AG04449 (cell line): ENCODE measurements at regions not wholly inside any gene's neighbourhood (a gene's known extent, or its start where the extent isn't known, plus 50 kb on each side); places are given as distances from the start of the nearest gene placed in this dataset.

Source experiments
- CTCF ChIA-PET: fragments of 350-600 bp; formaldehyde crosslinking; extraction: SDS; loops from one replicate; lab custom pipeline; 2021; ENCODE audit warnings: antibody characterized with exemption; lab: Yijun Ruan, JAX
- POLR2A ChIA-PET: fragments of 400-600, 350-600 bp; formaldehyde crosslinking; extraction: SDS; loops from one replicate; lab custom pipeline; 2020; ENCODE audit warnings: antibody characterized with exemption, inconsistent platforms; lab: Yijun Ruan, JAX
- DNase-seq: peaks from one replicate; pipeline ENCODE4 v3.0.0-alpha.2; 2010; ENCODE audit warnings: low read depth, low spot score
- H3K4me3 ChIP-seq: 2 replicates; pipeline ENCODE4 v1.5.1; 2011; ENCODE audit warnings: low read depth, mild to moderate bottlenecking, control low read depth, low read length
- CTCF ChIP-seq: IDR thresholded peaks from one replicate; pipeline ENCODE4 v1.5.1; 2011; ENCODE audit warnings: mild to moderate bottlenecking, moderate library complexity, low read length, control low read depth, inconsistent platforms; ENCODE audit not compliant: insufficient read depth; ENCODE audit errors: missing control alignments

- H3K4me3 ChIP-seq: no peak overlapping the region
- ChIA-PET CTCF (no interaction called here), POLR2A (no interaction called here)
- no peak for DNase-seq
- no peak for TF ChIP-seq CTCF
Observed at GRCh38 chr2:16333681-16334080, 332.0 kb downstream of the CYRIA start.

- ChIA-PET POLR2A (no interaction called here), CTCF (interaction anchor here (0.8 kb wide), 1 partner anchor 13 kb away, joined by 3 read pairs; no protein-coding TSS in a partner anchor)
- no peak for DNase-seq
- no peak for TF ChIP-seq CTCF
- no peak overlapping the region for H3K4me3 ChIP-seq
Observed at GRCh38 chr2:16332681-16333557, 332.7 kb downstream of the CYRIA start.

GRCh38 chr2:16331772-16332171 lies 333.9 kb downstream of the CYRIA start:
- TF ChIP-seq CTCF: no peak
- DNase-seq: no peak
- ChIA-PET CTCF (no interaction called here), POLR2A (no interaction called here)
- H3K4me3 ChIP-seq: no peak overlapping the region

- POLR2A ChIA-PET: no interaction called here
- CTCF ChIA-PET: no interaction called here
- TF ChIP-seq CTCF: no peak
- DNase-seq: no peak
- no peak overlapping the region for H3K4me3 ChIP-seq
Observed at GRCh38 chr2:16330982-16331381, 334.7 kb downstream of the CYRIA start.

- no peak for DNase-seq
- TF ChIP-seq CTCF: no peak
- ChIA-PET POLR2A (no interaction called here), CTCF (no interaction called here)
- no peak overlapping the region for H3K4me3 ChIP-seq
Observed at GRCh38 chr2:16330571-16330970, 335.1 kb downstream of the CYRIA start.

GRCh38 chr2:16330012-16330411 lies 335.6 kb downstream of the CYRIA start:
- no peak for TF ChIP-seq CTCF
- no peak overlapping the region for H3K4me3 ChIP-seq
- no peak for DNase-seq
- CTCF ChIA-PET: no interaction called here
- POLR2A ChIA-PET: no interaction called here
